NCI-H1048 (cell line): ENCODE measurements at regions not wholly inside any gene's neighbourhood (a gene's known extent, or its start where the extent isn't known, plus 50 kb on each side); places are given as distances from the start of the nearest gene placed in this dataset.

ENCODE experiments used
- DNase-seq: peaks from one replicate; lab custom pipeline; 2025; lab: John Stamatoyannopoulos, UW

GRCh38 chr1:82215853-82216175 is 415.1 kb downstream of the ADGRL2 start:
- DNase-seq: no peak

- no peak for DNase-seq
Measured at GRCh38 chr1:82215056-82215852, 414.5 kb downstream of the ADGRL2 start.

- no peak for DNase-seq
Measured at GRCh38 chr1:82214606-82215005, 413.9 kb downstream of the ADGRL2 start.

- DNase-seq: no peak
Measured at GRCh38 chr1:82197606-82198005, 396.9 kb downstream of the ADGRL2 start.

GRCh38 chr1:82195245-82195644 is 394.5 kb downstream of the ADGRL2 start:
- no peak for DNase-seq

- no peak for DNase-seq
Measured at GRCh38 chr1:82185084-82185483, 384.4 kb downstream of the ADGRL2 start.

GRCh38 chr1:82181846-82182245 is 381.1 kb downstream of the ADGRL2 start:
- DNase-seq: no peak

GRCh38 chr1:82179131-82179530 is 378.4 kb downstream of the ADGRL2 start:
- no peak for DNase-seq

- DNase-seq: no peak
Measured at GRCh38 chr1:82177192-82177591, 376.5 kb downstream of the ADGRL2 start.

- DNase-seq: no peak
Measured at GRCh38 chr1:82171955-82172354, 371.2 kb downstream of the ADGRL2 start.

GRCh38 chr1:82168482-82168881 is 367.7 kb downstream of the ADGRL2 start:
- DNase-seq: no peak

GRCh38 chr1:82165304-82165703 is 364.6 kb downstream of the ADGRL2 start:
- no peak for DNase-seq

- DNase-seq: no peak
Measured at GRCh38 chr1:82162486-82163420, 362.0 kb downstream of the ADGRL2 start.

- DNase-seq: no peak
Measured at GRCh38 chr1:82161700-82162141, 361.0 kb downstream of the ADGRL2 start.

- no peak for DNase-seq
Measured at GRCh38 chr1:82160903-82161302, 360.2 kb downstream of the ADGRL2 start.

- DNase-seq: no peak
Measured at GRCh38 chr1:82160036-82160435, 359.3 kb downstream of the ADGRL2 start.

- no peak for DNase-seq
Measured at GRCh38 chr1:82158981-82159380, 358.2 kb downstream of the ADGRL2 start.

- DNase-seq: no peak
Measured at GRCh38 chr1:82154219-82154970, 353.7 kb downstream of the ADGRL2 start.

- DNase-seq: no peak
Measured at GRCh38 chr1:82153752-82154151, 353.0 kb downstream of the ADGRL2 start.

GRCh38 chr1:82153272-82153629 is 352.5 kb downstream of the ADGRL2 start:
- DNase-seq: no peak

GRCh38 chr1:82152356-82153271 is 351.9 kb downstream of the ADGRL2 start:
- DNase-seq: no peak
